Stimulated activated CD4-positive, alpha-beta T cell treated with anti-CD3 and anti-CD28 coated beads, Interleukin-15, amount 100 ng/mL, for 48 hours (primary cell): ENCODE measurements at regions not wholly inside any gene's neighbourhood (a gene's known extent, or its start where the extent isn't known, plus 50 kb on each side); places are given as distances from the start of the nearest gene placed in this dataset.

ENCODE experiments used
- DNase-seq, 2 donors: peaks; one replicate each; pipeline ENCODE4 v3.0.0-alpha.2; 2020; ENCODE audit warnings: low read depth in 2 of 2

- DNase-seq = no peak
These were observed 69.1 kb upstream of the SLC7A1 start for GRCh38 chr13:29664591-29664990.

- no peak for DNase-seq
These were observed 59.5 kb upstream of the SLC7A1 start for GRCh38 chr13:29654843-29655547.

- DNase-seq = no peak
These were observed 58.9 kb upstream of the SLC7A1 start for GRCh38 chr13:29654384-29654783.

GRCh38 chr13:29648760-29649159 lies 53.3 kb upstream of the SLC7A1 start:
- no peak for DNase-seq
